Suprapubic skin (tissue), 3 donors: ENCODE measurements at regions not wholly inside any gene's neighbourhood (a gene's known extent, or its start where the extent isn't known, plus 50 kb on each side); places are given as distances from the start of the nearest gene placed in this dataset.

Experiments
- CTCF ChIP-seq, 2 donors: fragments of 200-600 bp in 1 of 2; fragments of 450-650 bp in 1 of 2; sonication (generic) in 1 of 2; IDR thresholded peaks; one replicate each; pipeline ENCODE4 v1.5.1; 2016 to 2019; ENCODE audit warnings: antibody characterized with exemption in 2 of 2, mild to moderate bottlenecking in 1 of 2, moderate library complexity in 1 of 2
- EP300 ChIP-seq: sonication (generic); formaldehyde crosslinking; IDR thresholded peaks from one replicate; pipeline ENCODE4 v1.6.1; 2017; ENCODE audit warnings: antibody characterized with exemption

DNA sequence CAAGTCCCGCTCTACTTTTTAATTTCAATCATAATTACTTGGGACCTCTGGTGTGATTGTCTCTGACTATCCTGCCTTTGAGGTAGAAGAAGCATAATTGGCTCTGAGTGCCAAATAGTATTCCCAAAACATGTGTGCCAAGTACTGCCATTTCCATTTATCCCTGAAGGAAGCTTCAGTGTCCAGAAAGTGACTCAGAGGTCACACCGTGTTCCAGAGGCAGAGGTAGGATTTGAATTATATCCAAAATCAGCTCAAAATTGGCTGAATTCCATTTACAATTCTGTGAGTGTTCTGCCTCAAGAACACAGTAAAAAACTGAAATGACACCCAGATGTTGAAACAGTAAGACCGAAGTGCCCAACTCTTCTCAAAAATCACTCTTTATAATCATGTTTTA lies 255.3 kb downstream of the RSL24D1 start:
- no peak for TF ChIP-seq EP300
- TF ChIP-seq CTCF (IDR thresholded peaks at IDR 0.05): no peak
